Osteoblast (primary cell): ENCODE measurements at regions not wholly inside any gene's neighbourhood (a gene's known extent, or its start where the extent isn't known, plus 50 kb on each side); places are given as distances from the start of the nearest gene placed in this dataset.

ENCODE experiments used
- DNase-seq: peaks from one replicate; pipeline ENCODE4 v3.0.0; 2011; ENCODE audit warnings: low spot score, mixed read lengths; ENCODE audit not compliant: insufficient read length; ENCODE audit errors: missing footprints
- H2AFZ ChIP-seq: 2 replicates; pipeline ENCODE4 v1.6.0; 2011; ENCODE audit warnings: mild to moderate bottlenecking, low read length
- H3K27ac ChIP-seq: 2 replicates; pipeline ENCODE4 v1.5.1; 2011; ENCODE audit warnings: mild to moderate bottlenecking, low read depth, low read length, moderate library complexity
- H3K27me3 ChIP-seq: 2 replicates; pipeline ENCODE4 v1.6.0; 2012; ENCODE audit warnings: mild to moderate bottlenecking, control low read depth, inconsistent platforms, low read length, moderate library complexity; ENCODE audit not compliant: insufficient read depth
- H3K36me3 ChIP-seq: 2 replicates; pipeline ENCODE4 v1.5.1; 2011; ENCODE audit warnings: mild to moderate bottlenecking, low read length, control low read depth, moderate library complexity; ENCODE audit not compliant: insufficient read depth
- H3K4me1 ChIP-seq: 2 replicates; pipeline ENCODE4 v1.5.1; 2011; ENCODE audit warnings: mild to moderate bottlenecking, low read length, control low read depth, moderate library complexity; ENCODE audit not compliant: insufficient read depth
- H3K4me2 ChIP-seq: 2 replicates; pipeline ENCODE4 v1.6.0; 2011; ENCODE audit warnings: mild to moderate bottlenecking, low read length; ENCODE audit not compliant: insufficient read depth
- H3K4me3 ChIP-seq: fragments of 200-600 bp; sonication (generic); 3 replicates; pipeline ENCODE4 v1.5.1; 2012; ENCODE audit warnings: mild to moderate bottlenecking, low read length, inconsistent platforms; ENCODE audit not compliant: insufficient read depth
- H3K79me2 ChIP-seq: 2 replicates; pipeline ENCODE4 v1.6.0; 2012; ENCODE audit warnings: mild to moderate bottlenecking, low read length, control low read depth, inconsistent platforms; ENCODE audit not compliant: insufficient read depth
- H3K9me3 ChIP-seq: 2 replicates; pipeline ENCODE4 v1.5.1; 2011; ENCODE audit warnings: low read depth, low read length, control low read depth
- H4K20me1 ChIP-seq: 2 replicates; pipeline ENCODE4 v1.6.0; 2012; ENCODE audit warnings: mild to moderate bottlenecking, low read length, control low read depth; ENCODE audit not compliant: insufficient read depth
- TF ChIP-seq, protein P1 (sequence below): IDR thresholded peaks from 2 replicates; pipeline ENCODE4 v1.5.1; 2011; ENCODE audit warnings: mild to moderate bottlenecking, low read depth, low read length, moderate library complexity; ENCODE audit errors: extremely low read depth

DNA sequence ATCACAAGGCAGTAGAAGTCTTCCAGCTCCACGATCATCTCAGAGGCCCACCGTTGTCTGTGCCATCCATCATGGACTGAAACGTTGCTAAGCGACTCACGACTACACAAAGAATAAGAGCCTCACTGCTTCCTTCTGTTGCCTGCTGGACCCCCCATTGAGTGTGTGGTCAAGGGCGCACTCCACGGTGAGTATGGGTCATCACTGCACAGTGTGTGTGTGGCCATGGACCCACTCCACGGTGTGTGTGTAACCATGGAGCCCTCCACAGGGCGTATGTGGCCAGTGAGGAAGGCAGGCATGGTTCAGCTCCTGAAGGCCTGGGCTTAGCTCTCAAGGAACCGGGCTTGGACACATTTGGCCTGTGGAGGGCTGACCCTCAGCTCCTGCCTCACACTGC, 123.4 kb upstream of the AFDN start:
- Histone ChIP-seq H3K4me1 (no peaks in the 10 kb centered on the region), H4K20me1 (no peaks in the 10 kb centered on the region), H2AFZ (no peak overlapping the region), H3K4me3 (no peak overlapping the region), H3K27ac (no peak overlapping the region), H3K9me3 (no peaks in the 10 kb centered on the region), H3K36me3 (no peaks in the 10 kb centered on the region), H3K4me2 (no peak overlapping the region), H3K79me2 (no peaks in the 10 kb centered on the region), H3K27me3 (no peaks in the 10 kb centered on the region)
- DNase-seq: no peak
- TF ChIP-seq, protein P1, sequence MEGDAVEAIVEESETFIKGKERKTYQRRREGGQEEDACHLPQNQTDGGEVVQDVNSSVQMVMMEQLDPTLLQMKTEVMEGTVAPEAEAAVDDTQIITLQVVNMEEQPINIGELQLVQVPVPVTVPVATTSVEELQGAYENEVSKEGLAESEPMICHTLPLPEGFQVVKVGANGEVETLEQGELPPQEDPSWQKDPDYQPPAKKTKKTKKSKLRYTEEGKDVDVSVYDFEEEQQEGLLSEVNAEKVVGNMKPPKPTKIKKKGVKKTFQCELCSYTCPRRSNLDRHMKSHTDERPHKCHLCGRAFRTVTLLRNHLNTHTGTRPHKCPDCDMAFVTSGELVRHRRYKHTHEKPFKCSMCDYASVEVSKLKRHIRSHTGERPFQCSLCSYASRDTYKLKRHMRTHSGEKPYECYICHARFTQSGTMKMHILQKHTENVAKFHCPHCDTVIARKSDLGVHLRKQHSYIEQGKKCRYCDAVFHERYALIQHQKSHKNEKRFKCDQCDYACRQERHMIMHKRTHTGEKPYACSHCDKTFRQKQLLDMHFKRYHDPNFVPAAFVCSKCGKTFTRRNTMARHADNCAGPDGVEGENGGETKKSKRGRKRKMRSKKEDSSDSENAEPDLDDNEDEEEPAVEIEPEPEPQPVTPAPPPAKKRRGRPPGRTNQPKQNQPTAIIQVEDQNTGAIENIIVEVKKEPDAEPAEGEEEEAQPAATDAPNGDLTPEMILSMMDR: no peak

DNA sequence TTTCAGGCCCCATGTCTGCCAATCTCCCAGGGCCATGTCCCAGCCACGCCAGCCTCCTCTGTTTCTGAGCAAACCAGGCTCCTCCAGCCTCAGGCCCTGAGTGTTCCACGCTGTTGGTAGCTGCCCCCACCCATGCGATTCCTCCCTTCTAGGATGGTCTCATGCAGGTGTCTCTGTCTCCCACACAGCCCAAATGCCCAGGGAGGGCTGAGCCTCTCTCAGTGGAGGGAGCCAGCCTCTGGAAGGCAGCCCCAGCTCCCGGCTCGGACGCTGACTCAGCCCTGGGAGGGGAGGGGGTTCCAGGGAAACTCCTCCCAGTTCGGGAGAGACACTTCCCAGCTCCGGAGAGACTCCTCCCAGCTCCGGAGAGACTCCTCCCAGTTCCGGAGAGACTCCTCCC, 122.9 kb upstream of the AFDN start:
- Histone ChIP-seq H3K4me3 (no peak overlapping the region), H3K9me3 (no peaks in the 10 kb centered on the region), H4K20me1 (no peaks in the 10 kb centered on the region), H3K27ac (no peak overlapping the region), H3K27me3 (no peaks in the 10 kb centered on the region), H3K4me1 (no peaks in the 10 kb centered on the region), H3K36me3 (no peaks in the 10 kb centered on the region), H3K79me2 (no peaks in the 10 kb centered on the region), H2AFZ (no peak overlapping the region), H3K4me2 (no peak overlapping the region)
- no peak for DNase-seq
- TF ChIP-seq, protein P1: no peak

DNA sequence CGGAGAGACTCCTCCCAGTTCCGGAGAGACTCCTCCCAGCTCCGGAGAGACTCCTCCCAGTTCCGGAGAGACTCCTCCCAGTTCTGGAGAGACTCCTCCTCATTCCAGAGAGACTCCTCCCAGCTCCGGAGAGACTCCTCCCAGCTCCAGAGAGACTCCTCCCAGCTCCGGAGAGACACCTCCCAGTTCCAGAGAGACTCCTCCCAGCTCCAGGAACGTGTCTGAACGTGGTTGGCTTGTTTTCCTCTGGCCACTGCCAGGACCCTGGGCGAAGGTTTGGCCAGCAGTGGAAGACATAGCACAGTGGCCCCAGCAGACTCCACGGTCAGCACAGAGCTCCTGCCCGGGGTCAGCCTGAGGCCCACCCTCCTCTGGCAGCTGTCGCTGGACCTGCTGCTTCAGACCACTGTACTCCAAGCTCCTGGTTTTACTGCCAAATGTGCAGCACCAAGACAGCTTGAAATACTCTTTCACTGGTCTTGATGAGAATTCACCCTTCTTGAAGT, 122.3 kb upstream of the AFDN start:
- Histone ChIP-seq H2AFZ (no peak overlapping the region), H3K79me2 (no peaks in the 10 kb centered on the region), H3K27ac (no peak overlapping the region), H3K4me1 (no peaks in the 10 kb centered on the region), H3K27me3 (no peaks in the 10 kb centered on the region), H3K4me2 (no peak overlapping the region), H4K20me1 (no peaks in the 10 kb centered on the region), H3K36me3 (no peaks in the 10 kb centered on the region), H3K9me3 (no peaks in the 10 kb centered on the region), H3K4me3 (no peak overlapping the region)
- TF ChIP-seq, protein P1: no peak
- no peak for DNase-seq

DNA sequence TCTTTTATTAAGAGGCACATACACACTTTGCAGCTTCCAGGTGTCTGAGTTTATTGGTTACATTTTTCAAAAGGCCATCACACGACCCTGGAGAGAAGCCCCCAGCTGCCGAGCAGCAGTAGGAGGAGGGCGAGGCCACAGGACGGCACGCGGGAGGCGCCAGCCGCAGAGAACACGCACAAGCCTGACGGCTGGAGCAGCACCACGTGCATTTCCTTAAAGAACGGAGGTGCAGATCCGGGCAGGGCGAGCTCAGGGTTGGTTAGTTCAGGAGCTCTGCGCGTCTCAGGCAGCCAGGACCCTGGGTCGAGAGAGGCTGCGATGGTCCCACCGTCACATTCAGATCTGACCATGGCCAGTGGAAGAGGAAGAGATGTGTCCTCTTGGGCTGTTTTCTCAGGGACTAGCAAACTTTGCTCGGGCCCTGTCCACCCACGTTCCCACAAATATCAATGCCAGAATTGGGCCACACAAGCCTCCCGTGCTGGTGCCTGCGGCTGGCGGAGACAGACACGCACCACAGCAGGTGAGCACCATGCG, 121.4 kb upstream of the AFDN start:
- Histone ChIP-seq H3K27ac (no peak overlapping the region), H2AFZ (no peak overlapping the region), H3K4me3 (no peak overlapping the region), H3K79me2 (no peaks in the 10 kb centered on the region), H3K9me3 (no peaks in the 10 kb centered on the region), H3K4me2 (no peak overlapping the region), H3K27me3 (no peaks in the 10 kb centered on the region), H3K4me1 (no peaks in the 10 kb centered on the region), H4K20me1 (no peaks in the 10 kb centered on the region), H3K36me3 (no peaks in the 10 kb centered on the region)
- DNase-seq: no peak
- TF ChIP-seq, protein P1: no peak
